Activated CD8-positive, alpha-beta memory T cell treated with anti-CD3 and anti-CD28 coated beads for 24 hours (primary cell): ENCODE measurements at regions not wholly inside any gene's neighbourhood (a gene's known extent, or its start where the extent isn't known, plus 50 kb on each side); places are given as distances from the start of the nearest gene placed in this dataset.

Source experiments
- DNase-seq: peaks from one replicate; pipeline ENCODE4 v3.0.0-alpha.2; 2020

DNA sequence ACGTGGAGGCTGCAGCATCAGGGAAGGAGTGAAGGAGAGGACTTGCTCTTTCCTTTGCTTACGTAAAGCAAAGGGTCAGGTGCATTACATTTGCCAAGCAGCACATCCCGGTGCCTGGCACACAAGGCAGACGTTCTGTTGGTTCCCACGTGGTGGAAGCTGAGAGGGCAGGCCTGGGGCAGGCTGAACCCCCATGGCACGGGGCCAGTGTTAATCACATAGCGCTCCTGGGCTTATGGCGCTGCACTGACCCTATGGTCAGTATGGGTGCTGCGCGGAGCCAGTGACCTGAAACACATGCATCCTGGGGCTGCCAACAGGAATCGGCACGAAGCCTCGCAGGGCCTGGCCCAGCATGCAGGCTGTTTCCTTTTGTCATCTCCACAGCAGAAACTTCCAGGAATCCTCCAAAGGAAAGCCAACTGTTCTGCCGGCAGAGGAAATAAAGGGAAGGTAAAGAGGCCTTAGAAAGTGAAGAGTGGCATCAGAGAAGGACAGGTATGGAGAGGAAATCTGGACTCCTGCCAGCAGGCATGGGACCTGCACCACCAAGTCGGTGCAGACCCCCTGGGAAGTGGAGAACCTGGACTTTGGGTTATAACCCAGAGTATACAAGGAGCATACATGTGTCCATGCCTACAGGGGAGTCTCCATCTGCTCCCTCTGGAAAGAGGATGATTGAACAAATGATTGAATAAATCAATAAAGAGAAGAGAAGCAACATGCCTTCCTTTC is 560.2 kb downstream of the TCERG1L start:
- no peak for DNase-seq

DNA sequence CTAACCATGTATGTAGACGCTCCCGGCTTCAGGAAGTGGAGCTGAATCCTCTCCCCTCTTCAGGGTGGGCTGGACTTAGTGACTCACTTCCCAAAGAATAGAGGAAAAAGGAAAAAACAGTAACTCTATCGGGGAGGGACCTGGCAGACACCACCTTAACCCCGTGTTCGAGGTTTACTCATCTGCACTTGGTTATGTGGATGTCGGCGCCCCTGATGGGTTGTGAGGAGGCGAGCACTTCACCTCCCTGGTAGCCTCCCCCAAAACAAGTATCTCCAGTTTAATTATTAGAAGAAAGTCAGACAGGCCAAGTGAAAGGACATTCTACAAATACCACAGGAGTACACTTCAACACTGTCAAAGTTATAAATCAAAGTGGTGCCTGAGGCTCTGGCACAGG is 559.7 kb downstream of the TCERG1L start:
- DNase-seq: no peak

DNA sequence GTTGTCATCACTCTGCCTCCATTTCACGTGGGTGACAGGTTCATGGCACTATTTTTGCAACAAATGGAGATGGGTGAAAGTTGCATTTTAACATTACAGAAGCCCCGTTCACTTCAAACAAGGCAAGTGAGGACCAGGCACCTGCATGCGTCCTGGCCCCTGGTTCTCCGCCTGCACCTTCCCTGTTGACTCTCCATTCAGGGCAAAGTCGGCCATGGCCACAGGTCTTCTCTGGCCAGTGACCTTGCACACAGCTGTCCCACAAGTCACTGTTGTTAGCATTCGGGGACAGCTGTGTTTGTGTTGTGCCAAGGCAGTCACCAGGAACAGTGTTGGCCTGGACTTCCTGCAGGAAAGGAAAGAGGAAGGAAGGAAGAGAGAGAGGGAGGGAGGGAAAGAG is 554.9 kb downstream of the TCERG1L start:
- DNase-seq: no peak

DNA sequence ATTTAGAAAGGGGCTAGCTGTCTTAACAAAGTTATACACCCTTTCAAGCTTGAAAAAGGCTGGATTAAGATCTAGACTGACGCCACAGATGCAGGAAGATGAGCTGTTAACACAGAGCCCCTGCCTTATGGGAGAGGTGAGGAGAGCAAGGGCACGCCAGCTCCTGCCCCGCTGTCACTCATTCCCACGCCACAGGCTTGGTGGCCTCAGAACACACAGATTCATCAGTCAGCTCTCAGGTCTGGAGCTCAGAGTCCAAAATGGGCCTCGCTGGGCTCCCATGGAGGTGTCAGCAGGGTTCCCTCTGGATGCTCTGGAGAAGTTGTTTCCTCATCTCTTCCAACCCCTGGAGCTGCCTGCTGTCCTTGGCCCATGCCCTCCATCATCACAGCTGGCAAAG is 554.2 kb downstream of the TCERG1L start:
- no peak for DNase-seq

DNA sequence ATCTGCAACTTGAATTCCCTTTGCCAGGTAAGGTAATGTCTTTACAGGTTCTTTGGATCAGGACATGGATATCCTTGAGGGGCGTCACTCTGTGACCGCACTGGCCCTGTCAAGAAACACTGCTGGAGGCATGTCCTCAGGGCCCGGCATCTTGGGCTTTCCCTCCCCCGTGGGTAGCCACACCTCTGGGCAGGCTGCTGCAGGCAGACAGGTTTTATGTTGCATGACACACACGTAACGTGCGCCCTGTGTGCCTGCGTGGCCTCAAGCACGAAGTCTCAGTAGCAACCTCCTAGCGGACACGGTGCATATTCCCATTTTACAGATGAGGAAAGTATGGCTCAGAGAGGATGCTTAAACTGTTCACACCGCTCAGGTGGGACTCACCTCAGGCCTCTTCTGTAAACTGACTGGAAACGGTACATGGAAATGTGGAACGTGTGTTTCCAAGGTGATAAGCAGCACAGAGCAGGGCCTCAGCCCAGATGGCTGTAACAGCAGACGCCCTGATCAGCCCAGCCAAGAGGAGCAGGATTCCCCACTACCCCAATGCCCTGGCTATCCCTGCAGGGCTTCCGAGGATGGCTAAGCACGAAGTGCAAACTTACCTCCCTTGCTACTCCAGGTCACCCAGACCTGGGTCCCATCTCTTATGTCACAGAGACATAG is 553.6 kb downstream of the TCERG1L start:
- DNase-seq: no peak

DNA sequence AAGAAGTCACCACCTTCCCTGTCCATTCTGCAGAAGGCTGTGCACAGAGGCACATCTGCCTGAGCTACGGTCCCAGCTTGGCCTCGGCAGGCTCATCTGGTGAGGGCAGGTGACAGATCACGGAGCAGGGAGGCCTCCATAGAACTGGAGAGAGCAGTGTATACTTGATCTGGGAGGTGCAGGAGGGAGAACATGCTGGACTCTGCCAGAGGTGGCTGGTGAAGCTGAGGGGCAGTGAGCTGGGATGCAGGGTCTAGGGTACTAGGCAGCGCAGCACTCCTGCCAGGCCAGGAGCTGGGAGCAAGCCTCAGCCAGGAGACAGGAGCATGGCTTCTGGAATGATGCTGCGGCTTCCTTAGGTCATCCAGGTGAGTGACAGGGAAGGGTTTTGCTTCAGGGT is 553.0 kb downstream of the TCERG1L start:
- DNase-seq: no peak

DNA sequence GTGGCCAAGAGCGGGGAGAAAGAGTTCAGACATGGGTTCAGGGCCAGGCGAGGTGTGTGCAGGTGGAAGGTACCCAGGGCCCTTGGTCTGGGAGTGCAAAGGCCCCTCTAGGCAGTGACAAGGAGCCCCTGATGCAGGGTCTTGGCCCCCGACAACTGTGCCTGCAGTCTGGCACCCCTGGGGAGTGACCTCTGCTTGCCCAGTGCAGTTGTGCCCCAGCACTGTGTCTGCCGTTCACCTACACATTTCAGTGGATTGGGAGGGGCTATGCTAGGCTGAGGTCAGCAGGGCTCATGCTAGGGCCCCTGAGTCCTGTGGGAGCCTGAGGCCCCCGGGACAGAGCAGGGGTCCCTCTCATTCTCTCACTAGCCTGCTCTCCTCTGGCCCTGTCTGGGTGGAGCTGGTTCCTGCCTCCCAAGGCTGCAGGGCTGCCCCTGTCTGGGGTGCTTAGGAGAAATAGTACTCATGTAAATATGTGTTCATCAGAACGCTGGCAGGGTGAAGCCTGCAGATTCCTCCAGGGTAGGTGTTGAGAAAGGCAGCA is 550.4 kb downstream of the TCERG1L start:
- DNase-seq: no peak

DNA sequence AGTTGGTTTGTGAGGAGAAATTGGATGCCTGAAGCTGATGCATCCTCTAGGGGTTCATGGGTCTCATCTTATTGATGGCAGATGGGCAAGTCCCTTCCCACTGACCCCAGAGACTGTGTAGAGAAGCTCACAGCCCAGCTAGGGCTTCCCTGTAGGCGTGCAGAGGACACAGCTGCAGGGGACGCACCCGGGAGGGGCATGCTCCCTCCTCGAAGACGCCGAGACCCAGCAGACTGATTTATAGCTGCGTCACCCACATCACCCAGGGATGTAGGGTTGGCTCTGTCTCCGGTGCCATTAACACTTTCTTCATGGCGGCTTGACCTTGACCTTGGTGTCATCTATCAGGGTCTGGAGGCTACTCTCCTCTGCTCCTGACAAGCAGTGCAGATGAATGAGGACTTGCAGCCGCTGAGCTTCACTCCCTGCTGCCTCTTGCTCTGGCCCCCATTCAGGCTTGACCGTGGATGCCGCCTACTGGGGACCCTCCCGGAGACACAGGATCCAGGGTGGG is 549.7 kb downstream of the TCERG1L start:
- no peak for DNase-seq

DNA sequence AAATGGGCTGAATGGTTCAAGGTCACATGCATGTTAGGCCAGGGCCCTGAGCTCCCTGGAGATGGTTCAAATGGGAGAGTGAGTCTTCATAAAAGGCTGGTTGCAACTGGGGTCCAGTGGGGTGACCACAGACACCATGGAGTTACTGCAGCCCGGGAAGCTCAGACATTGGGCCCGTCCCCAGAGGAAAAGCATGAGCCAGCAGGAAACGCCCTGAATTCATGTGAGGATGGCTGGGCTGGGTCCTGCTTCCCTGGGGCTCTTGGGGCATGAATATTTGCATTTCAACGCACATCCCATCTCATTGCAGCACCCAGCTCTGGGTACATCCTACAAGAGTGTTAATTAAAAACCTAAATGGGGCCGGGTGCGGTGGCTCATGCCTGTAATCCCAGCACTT is 549.0 kb downstream of the TCERG1L start:
- no peak for DNase-seq

DNA sequence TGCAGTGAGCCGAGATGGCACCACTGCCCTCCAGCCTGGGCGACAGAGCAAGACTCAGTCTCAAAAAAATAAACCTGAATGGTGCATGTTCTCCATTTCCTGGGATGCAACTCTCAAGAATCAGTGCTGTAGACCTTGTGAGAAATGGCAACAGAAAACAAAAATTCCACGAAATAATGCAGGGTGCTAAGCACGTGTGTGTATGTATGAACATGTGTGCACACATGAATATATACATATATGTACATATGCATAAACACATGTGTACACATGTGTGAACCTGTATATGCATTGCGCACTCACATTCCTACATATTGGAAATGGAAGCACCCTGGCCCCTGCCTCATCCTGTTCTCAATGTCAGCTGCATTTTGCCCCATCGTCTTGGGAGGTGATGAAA is 548.5 kb downstream of the TCERG1L start:
- no peak for DNase-seq

DNA sequence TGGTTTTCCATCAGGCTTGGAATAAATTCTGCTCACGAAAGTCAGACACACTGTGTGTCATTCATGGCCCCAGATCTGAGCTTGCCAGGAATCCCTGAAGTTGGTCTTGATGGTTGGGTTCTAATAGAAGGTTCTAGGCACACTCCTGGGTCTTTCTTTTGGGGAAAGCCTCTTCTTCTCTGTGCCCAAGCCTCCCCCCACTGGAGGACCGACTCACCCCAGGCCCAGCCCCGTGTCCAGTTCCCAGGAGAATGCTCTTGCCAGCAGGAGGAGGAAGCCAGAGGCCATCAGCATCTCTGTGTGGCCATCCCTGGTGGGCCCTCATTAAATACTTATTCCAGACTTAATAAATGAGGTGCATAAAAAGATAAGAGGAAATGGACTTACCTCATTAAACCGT is 548.0 kb downstream of the TCERG1L start:
- no peak for DNase-seq

DNA sequence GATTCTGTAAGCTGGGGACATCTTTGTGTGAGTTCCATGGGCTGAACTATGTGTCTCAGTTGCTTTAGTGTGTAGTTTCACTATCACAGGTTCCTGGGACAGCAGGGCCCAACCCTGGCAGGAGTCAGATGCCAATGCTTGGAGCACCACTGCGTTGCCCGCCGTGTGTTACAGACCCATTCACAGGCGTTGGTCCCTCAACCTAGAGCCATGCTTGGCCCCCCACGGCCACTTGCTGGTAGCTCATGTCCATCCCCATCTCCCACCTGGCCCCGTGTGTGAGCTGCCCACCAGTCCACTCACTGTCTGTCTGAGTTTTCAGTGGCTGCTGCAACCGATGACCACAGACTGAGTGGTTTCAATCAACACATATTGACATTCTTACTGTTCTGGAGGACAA is 546.9 kb downstream of the TCERG1L start:
- no peak for DNase-seq

DNA sequence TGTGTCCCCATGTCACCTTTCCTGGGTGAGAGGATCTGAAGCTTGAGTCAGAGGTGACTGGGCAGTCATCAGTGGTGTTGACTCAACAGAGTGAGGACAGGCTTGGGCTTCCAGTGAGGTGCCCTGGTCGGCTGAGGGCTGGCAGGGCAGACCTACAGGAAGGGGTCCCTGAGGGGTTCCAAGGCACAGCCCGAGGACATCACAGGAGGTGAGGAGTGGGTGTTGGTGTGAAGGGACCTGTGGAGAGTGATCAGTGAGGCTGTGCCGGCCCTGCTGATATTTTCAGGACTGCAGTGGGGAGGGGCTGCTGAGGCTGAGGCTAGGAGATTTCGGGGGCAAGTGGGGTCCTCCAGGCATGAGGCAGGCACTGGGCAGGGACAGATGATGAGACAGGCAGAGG is 545.5 kb downstream of the TCERG1L start:
- DNase-seq: no peak

DNA sequence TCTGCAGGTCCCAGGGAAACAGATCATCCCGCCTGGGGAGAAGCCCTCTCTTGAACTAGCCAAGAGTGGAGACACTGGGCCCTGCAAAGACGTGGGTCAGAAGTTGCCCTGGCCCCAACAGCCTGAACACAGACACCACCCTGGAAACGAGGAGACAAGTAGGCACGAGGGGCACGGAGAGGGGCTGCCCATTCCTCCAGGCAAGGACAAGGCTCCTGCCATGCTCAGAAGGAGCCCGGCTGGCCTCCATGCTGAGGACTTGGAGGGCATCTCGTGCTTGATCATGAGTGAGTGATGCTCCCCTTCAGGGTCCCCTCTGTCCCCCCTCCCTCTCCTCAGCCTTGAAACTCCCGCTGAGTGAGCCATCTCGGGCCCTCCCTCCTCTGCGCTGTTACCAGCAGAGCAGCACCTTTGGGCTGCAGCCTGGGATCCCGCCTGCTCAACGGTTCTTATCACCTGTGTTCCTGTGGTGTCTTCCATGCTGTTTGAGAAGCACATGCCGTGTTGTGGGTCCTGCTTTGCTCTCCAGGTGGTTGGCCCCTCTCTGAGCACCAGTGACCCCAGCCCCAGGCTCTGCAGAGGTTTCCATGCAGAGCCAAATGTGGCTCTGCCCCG is 544.3 kb downstream of the TCERG1L start:
- no peak for DNase-seq

DNA sequence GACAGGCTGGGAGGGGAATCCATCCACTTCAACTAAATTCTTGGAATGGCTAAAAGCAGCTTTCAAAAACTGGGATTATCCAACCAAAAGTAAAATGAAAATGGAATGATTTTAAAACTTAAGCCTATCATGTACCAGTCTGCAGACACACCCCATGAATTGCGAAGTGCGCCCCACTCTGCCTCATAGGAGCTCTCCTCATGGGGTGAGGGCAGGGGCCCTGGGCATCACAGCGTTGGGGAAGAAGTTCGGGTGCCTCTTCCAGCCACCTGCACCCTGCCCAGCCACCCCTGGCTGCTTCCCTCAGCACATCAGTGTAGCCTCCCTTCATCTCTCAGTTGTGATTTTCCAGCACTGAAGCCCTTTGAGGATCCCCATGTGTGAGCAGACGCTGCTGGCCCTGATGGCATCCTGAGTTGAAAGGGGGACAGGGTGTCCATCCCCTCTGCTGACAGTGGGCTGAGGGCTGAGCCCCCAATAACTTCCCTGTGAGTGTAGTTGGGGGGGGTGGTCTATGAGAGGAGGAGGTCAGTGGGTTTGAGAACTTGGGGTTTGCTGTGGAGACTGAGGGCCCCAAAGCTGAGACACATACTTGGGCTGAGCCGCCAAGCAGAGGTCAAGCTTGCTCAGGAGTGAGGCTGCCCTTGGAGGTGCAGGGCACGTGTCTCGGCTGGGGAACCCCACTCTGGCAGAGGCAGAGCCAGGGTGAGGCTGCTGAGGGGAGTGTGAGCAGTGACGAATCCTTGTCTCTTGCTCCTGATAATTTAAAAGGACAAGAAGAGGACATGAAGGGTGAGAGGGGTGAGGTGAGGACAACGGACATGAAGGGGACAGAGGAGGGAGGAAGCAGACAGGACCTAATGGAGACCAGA is 542.1 kb downstream of the TCERG1L start:
- DNase-seq: no peak

DNA sequence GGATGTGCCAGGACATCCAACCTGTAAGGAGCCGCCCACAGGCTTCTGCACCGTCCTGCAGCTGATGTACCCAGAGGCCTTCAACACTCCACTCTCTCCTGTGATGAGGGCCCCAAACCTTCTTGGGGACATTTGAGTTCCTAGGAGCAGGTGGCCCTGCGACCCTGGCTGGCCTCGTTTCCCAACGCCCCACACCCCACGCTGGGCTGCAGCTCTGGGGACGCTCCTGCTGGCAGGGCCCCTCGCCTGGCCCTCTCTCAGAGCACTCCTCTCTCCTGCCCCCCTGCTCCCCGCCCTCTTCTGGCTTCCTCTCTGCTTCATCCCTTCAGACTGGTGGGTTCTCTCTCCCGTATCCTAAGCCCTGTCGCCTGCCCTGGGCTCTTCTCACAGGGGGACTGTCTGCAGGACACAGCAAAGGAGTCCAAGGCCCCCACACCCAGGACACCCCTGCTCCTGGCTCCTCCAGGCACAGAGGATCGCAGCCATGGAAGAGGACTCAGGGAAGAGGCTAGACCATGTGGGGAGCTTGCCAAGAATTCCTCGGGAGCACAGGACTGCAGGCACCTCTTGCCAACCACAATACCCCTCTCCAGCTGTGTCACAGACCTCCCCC is 541.4 kb downstream of the TCERG1L start:
- DNase-seq: no peak

DNA sequence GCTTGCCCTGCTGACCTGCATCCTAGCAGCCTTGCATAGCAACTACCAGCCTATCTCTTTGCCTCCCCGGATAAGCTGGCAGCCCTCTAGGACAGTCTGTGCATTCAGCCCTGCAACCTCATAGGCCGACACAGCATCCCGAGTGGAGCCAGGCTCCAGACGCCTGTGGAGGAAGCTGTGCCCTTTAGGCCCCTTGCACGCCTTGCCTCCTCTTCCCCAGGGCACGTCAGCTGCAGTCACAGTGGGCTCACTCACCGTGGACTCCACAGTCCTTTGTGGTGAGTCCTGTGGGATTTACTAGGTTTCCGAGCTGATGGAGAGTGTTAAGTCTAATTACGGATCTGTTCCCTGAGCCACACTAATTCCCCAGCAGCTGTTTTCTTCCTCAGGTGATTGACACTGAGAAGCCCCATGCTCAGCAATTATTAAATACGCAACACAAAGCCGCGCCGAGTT is 540.0 kb downstream of the TCERG1L start:
- no peak for DNase-seq

DNA sequence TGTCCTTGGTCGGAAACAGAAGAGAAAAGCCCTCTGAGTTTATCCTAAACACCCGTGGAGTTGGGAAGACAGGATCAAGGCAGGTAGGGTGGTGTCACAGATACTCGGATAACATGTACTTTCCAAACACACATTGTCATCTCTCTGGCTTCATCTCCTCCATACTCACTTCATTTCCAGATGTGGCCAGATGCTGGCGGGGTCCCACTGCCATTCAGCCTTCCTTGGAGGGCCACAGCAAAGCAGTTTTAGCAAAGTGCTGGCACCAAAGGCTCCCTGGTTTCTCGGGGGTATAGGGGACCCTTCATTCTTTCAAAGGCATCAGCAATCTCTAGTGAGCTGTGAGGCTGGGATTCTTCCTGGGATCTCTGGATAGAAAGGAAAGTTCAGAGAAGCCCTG is 539.5 kb downstream of the TCERG1L start:
- no peak for DNase-seq

DNA sequence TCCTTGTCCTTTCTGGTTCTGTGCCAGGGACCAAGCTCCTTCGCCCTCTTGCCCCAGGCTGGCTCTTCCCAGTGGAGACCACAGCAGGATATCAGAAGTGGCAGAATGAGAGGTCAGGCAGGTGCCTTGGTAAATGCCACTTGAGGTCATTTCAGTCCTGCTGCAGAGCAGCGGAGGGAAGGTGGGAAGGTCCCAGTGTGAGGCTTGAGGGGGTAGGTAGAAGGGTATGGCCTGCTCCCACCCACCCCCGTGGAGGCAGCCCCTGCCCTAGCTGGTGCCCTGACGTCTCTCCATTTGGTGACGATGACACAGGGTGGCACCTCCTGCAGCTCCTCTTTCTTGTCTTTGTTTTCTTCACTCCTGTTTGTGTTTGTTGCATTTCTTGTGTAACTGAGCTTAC is 538.8 kb downstream of the TCERG1L start:
- no peak for DNase-seq

DNA sequence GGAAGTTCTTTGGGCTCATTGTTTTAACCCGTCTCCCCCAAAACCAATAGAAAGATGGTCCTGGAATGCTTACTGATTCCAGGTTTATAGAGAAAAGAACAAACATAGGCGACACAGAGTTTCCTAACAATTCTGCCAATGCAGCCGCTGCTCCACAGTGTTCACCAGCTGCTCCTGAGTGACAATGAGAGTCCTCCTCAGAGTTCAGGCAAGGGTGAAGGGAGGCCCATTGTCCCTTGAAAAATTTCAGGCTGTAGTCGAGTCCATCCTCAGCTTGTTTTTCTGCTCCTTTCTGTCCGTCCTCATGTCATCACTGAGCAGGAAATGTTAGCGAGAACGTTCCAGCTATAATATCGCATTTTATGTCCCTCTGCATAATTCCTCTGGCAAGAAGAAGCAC is 537.6 kb downstream of the TCERG1L start:
- DNase-seq: no peak

DNA sequence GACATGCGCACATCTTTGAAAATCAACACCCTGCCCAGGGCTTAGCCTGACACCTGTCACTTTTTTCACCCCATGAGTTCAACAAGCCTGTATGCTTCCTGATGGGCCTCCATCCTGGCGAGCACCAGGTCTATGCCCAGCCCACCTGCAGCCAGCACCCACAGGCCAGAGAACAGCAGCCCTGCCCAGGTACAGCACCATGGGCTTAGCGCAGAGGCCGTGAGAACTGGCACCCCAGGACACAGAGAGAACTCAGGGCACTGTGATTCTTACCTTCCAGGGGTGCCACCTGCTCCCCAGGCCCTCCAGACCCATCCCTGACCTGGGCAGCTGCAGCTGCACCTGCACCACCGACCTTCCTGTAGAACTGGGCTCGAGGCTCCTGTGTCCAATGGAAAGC is 536.6 kb downstream of the TCERG1L start:
- DNase-seq: no peak

DNA sequence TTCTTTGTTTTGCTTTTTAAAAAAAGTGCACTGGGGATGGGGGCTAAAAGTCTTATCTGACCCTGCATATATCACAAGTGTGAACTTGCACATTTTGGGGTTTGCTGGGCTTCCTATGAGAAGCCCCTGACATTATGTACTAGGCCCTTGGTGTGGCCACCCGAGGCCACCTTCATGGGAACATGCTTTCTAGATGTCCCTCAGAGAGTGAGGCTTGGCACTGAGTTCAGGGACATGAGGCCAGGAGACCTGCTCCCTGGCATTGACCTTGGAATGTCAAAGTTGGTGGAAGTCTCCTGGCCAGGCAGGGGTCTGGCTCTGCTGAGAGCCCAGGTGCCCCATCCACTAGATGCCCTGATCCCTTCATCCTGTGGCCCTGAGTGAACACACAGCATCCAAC is 536.2 kb downstream of the TCERG1L start:
- DNase-seq: no peak
